GM19463 (cell line): ENCODE measurements at regions not wholly inside any gene's neighbourhood (a gene's known extent, or its start where the extent isn't known, plus 50 kb on each side); places are given as distances from the start of the nearest gene placed in this dataset.
"Not testable (repeated sequence)": the region's sequence is repeated elsewhere in the genome, so short reads cannot be mapped to it uniquely, and the experiment has no call there.

ENCODE experiments used
- ATAC-seq: cut with Tn5 transposase; IDR thresholded peaks from one replicate; pipeline ENCODE4 v1.9.1; 2021; ENCODE audit warnings: mild to moderate bottlenecking, moderate library complexity; ENCODE audit not compliant: unreplicated experiment

DNA sequence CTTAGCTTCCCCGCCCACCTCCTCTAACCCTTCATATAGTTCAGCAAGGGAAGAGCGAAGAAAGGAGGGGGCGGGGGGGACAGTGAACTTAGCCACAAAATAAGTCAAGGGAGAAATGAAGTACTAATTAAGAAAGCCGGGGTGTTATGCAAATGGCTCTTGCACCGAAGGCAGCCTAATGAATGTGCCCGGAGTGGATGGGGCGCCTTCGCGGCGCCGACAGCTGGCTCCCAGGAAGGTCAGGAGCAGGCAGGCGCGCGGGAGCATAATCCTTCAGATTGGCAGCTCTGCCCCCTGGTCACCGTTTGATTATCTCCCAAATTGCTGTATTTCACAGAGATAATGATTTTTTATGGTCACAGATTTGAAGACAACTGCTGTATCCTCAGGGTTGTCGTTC lies 395.1 kb downstream of the TFAP2B start:
- ATAC-seq: no peak

DNA sequence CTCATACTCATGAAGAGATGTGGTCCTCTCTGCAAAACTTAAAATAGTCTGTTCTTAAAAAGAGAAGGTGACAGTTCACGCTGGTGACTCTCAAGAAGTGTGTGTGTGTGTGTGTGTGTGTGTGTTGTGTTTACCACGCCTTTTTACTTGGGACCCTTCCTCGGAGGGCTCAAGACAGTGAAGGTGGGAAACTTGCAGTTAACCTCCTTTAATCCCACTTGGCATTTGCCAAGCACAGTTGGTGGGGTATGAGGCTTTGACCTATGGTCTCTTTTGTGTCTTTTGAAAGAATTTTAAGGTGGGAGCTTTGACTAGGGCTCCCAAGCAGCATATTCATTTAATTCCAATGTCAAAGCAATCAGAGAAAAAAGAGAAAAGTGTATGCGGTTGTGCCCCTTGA lies 395.8 kb downstream of the TFAP2B start:
- ATAC-seq: no peak

DNA sequence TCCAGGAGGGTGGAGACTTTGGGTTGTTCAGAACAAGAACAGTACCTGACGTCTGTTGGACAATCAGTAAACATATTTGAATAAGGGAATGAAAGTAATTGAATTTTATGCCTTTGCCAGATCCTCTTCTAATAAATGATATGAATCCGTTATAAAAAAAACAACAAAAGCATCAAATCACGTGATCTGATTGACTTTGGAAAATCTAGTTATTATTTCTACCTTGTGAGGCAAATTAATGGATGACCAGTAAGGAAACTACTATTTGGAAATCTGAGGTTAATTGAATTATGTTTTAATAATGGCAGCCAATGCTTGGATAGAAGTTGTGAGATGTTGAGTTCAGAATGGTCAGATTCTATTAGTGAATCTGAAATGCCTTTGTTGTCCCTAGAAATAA lies 399.5 kb downstream of the TFAP2B start:
- ATAC-seq: no peak

DNA sequence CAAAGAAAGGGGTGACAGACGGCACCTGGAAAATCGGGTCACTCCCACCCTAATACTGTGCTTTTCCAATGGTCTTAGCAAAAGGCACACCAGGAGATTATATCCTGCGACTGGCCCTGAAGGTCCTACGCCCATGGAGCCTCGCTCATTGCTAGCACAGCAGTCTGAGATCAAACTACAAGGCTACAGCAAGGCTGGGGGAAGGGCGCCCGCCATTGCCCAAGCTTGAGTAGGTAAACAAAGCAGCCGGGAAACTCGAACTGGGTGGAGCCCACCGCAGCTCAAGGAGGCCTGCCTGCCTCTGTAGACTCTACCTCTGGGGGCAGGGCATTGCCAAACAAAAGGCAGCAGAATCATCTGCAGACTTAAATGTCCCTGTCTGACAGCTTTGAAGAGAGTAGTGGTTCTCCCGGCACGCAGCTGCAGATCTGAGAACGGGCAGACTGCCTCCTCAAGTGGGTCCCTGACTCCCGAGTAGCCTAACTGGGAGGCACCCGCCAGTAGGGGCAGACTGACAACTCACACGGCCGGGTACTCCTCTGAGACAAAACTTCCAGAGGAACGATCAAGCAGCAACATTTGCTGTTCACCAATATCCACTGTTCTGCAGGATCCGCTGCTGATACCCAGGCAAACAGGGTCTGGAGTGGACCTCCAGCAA lies 406.0 kb downstream of the TFAP2B start:
- ATAC-seq: not testable (repeated sequence)

DNA sequence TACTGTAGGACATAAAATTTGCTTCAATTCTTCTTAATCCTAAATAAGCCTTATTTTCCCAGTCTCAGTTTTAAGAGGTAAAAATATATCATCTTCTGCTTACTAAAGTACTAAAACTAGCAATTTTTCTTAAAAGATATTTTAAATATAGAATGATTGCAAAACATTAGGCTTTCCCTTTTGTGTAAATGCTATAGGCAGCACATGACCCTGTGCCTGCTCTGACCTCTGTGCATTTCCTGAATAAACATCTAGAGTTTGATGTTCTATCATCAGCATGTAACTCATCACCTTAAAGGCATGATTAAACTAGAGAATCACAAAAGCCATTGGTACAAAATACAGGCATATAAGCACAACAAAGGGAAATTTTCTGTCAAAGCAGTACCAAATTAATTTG lies 422.7 kb downstream of the TFAP2B start:
- ATAC-seq: no peak

DNA sequence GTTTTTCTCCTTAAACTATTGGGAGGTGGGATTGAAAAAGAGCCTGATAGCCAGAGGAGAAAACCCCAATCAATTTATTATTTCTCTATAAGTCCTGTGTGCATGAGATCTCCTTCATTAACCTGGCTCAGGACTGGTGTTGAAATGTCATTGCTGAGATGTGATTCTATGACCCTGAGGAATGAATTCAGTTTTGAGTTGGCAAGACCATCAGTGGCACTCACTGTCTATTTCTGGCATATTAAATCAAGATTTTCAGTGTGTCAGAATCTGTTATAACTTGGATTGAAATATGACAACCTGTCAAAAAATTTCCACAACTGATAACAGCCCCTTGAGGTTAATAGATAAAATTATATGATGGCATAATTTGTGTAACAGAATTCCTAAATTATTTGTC lies 431.1 kb downstream of the TFAP2B start:
- no peak for ATAC-seq

DNA sequence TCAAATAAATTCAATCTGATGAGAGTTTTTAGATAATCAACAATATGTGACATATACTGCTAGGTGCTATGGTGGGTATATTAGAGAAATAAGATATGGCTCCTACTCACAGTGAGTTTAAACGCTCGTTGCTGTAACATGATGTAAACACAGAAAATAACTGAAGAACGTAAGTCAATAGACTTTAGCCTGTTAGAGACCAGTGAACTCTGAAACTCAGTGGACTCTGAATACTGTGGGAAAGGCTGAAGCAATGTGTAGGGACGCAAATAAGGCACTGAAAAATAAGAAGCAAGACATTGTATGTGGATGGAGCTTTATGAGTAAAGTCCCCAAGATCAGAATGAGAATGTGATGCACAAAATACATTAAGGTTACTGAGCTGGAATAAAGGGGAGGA lies 431.6 kb downstream of the TFAP2B start:
- no peak for ATAC-seq

DNA sequence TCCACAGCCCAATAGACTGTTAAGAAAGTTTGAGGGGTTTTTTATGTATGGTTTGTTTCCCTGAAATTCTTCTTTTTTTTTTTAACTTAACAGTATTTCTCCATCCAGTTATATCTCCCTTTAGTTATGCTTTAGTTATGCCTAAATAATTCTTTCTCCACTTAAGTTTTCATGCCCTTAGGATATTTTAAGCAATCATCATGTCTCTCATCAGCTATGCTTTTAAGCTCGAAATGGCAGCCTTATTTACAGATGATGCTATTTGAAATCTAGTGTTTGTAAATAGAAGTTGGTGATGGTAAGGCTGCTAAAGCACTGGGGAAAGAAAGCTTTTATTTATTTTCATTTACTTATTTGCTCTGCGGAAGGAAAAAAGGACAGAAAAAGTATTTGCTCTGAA lies 439.3 kb downstream of the TFAP2B start:
- no peak for ATAC-seq

DNA sequence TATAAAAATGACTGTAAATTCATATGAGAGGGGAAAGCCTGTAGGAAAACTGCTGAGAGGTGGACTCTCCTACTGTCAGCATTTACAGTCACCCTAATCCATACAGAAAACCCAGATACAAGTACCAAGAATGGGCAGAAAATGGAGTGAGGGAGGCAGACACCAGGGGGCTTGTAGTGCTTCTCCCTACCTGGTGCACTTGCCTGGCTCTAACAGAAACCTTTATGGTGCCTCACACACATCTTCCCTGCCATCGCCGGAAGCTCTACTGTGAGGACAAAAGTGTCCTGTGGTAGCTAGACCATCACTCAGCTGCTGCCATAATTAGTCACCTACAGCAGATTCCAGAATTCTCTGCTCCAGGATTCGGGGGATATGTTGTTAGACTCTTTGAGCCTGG lies 441.3 kb downstream of the TFAP2B start:
- no peak for ATAC-seq

DNA sequence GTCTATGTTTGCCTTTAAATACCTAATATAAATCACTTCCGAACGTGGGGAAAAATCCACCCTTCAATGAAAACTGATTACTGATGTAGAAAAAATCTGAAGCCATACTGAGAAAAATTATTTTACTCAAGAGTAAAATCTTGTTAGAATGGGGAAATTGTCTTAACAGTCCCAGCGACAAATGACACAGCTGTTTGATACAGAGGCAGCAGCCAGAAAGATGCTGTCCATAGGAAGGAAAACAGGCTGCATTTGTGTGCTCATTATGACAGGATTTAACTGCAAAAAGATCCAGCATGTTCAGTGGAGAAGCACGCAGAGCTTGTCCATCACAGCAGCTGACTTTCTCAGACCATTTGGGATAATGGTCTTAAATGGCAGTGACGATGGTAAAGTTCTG lies 443.0 kb downstream of the TFAP2B start:
- no peak for ATAC-seq

DNA sequence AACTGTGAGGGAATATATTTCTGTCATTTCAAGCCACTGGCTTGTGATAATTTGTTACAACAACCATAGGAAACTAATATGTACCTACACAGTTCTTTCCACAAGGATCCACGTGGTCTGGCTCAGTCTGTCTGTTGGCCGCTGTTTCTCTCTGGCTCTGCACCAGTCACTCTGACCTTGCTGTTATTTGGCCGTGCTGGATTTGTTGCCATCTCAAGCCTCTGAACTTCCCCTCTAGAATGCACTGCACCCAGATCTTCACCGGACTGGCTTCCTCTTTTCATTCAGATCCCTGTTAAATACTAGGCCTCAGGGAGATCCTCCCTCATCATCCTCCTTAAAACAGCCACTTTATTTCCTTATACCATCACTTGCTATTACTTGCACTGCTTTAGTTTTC lies 446.8 kb downstream of the TFAP2B start:
- ATAC-seq: no peak

DNA sequence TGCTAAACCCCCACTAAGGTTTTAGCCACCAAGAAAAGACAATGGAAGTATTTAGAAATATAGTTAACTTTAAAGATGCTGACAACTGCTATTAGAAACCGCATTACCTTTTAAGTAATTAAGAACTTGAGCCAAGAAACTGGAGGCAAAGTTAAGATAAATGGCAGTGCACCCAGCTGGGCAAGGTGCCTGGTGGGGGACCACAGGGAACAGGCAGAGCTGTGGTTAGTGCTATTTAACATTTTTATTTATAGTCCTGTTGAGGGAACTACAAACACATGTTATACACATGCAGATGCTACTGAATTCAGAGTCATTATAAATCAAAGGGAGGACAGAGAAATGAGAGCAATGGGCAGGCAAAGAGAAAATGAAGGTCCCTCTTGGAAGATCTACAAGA lies 447.9 kb downstream of the TFAP2B start:
- no peak for ATAC-seq

DNA sequence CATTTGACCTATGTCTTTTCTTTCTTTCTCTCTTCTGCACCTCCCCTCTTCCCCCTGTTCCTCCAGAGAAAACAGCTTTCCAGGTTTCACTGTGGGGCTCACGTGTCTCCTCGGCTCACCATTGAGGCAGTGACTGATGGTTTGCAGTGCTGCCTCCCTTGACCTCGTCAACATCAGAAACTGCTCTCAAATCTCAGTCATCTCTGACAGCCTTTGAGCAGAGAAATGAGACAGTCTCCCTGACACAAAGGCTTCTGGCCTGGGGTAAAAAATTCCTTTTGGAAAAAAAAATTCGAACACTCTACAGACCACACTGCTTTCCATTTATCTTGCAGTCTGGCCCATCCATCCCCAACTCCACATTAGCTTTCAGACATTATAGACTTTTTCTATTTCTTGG lies 450.0 kb downstream of the TFAP2B start:
- no peak for ATAC-seq

DNA sequence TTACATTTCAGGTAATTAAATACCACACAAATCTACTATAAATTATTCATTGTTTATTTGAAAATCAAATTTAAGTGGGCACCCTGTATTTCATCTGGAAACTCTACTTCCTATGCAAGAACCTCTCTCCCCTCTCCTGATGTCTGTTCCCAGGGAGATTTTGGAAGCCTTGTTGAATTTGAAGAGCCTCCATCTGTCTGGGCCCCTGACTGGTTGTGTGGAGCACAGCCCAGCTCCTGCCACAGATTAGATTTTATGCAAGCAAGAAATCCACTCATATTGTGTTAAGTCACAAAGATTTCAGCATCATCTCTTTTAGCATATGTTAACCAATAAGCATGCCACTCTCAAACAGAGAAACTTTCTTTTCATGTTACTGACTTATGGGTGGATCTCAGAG lies 451.2 kb downstream of the TFAP2B start:
- no peak for ATAC-seq

DNA sequence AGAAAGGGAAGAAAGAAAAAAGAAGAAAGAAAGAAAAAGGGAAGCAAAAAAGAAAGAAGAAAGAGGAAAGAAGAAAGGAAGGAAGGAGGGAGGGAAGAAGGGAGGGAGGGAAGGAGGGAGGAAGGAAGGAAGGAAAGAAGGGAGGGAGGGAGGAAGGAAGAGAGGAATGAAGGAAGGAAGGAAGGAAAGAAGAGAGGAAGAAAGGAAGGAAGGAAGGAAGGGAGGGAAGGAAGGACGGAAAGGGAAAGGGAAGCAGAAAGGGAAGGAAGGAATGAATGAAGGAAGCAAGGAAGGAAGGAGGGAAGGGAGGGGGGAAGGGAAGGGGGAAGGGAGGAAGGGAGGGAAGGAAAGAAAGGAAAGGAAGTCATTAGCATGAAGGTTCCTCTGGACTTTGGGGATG lies 452.9 kb downstream of the TFAP2B start:
- ATAC-seq: no peak

DNA sequence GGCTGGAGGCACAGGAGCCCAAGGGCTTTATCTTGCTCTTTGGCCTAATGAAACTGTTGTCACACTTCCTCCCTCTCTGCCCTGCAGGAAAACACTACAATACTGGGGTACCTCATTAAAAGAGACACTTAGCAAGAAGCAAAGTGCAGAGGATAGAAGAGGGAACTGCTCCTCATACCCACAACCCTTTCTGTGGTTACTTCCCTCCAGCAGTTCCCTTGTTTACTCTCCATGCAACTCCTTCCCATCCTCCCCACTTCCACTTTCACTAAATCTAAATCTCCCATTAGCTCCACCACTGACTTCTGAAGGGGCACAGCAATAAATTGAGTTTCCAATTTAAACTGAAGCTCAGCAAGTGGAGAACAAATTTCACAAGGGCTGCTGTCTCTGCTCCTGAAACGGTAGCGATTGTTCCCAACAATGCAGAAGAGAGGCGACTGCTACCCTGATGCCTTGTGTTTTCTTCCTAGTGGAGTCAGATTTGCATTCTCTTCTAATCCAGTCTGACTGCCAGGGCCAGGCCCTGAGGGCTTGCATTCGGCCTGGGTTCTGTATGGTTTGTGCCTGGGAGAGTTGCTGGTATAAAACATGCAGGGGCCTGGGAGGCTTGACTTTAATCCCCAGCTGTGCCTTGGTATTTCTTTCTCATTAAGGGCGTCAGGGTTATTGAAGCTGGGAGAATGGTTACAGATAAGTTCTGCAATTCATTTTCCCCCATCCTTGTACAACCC lies 454.7 kb downstream of the TFAP2B start:
- ATAC-seq: no peak

DNA sequence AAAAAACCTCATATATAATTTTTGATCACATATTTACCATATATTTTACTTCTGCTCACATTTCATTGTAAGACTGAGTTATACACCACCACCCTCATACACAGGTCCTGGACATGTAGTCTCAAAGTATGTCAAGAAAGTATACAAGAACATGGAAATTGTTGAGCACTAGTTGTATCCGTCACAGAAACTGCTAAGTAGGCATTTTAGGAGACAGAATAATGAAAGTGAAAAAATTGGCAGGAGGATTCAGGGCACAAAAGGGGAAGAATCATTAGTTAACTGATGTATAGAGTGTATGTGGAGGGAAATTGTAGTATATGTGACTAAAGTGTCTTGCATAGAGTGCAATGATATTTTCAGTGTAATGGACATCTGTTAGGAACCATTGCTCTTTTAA lies 458.8 kb downstream of the TFAP2B start:
- no peak for ATAC-seq

DNA sequence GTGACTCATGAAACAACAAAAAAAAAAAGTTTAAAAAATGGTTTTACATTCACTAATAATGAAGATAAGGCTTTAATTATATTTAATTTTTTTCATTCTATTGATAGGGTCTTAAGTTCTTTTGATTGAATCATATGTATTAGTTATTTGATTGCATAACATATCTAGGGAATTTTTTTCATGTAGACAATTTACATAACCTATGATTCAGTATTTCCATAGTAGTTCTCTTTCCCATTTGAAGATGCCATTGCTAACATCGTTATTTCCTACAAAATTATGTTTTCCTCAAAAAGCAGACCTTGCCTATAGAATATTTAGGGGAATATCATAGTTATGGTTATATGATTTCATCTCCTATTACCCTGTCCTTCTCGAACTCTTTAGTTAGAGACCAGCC lies 463.4 kb downstream of the TFAP2B start:
- ATAC-seq: no peak

DNA sequence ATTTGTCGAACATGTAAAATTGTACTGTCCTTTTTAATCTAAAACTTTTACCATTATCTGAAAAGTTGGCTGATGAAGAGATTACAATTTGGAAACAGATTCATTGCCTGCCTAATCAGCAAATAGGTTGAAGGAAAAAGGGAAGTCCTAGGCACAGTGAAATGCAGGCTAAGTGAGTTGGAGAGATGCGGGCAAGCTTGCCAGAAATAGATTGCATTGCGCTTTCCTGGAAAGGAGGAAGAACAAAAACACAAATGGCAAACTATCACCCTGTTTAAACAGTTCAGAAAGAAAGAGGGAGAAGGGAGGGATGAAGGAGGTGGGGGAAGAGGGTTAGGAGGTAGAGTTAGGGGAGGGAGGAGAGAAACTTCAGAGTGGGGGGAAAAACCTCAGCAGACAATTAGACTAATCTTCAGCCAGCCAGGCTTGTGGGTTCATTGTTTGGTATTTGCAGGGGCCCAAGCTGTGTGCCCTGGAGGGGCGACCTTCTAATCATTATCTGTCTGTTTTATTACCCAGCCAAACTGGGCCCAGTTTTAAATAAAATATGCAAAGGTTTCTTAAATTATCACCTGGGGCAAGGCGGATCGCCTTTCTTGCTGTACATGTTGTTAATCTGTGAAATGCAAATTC lies 465.2 kb downstream of the TFAP2B start:
- ATAC-seq: no peak

DNA sequence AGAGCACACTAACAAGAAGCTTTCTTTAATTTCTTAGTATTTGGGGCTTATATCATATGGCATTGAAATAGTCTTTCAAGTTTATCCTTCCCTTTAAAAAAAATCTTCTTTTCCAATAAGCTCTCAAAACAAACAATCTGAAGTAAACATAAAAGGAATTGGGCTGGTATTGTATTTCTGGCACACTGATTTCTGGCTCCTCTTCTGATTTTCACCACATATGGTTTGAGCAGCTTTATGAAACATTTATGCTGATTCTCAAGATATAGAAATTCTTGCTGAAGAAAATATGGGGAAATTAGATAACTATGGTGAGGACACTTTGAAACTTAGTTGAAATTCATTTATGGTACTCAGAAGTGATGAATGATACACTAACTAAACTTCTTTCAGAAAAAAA lies 467.2 kb downstream of the TFAP2B start:
- no peak for ATAC-seq

DNA sequence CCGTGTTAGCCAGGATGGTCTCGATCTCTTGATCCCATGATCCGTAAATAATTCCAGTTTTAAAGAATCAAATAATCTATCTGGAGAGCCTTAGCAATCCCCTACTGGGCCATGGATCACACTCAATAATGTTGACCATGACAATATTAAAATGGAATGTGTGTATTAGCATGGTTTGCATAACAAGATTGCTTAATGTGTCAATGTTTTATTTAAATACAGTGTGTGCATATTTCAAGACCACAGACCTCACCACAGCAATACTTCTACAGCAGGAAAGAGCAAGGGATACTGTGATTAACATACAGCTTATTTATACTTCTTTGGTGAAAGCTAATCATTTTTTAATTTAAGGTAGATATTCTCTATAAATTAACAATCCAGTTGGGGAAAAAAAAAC lies 470.4 kb downstream of the TFAP2B start:
- ATAC-seq: no peak

DNA sequence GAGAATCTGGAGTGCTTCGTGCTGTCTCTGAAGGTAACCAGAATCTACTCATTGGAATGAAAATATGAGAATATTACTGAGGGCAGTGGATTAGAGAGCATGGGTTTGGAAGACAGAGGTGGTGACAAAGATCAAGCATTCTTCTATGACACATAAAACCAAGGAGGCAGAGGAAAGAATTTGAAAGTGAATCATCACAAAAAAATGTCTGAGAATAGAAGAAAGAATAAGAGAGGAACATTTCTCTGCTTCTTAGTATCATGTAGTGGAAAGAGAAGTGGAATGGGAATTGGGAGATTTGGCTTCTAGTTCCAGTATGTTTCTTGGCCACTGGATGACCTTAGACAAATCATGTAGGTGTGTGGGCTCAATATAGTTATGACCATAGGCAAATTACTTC lies 474.0 kb downstream of the TFAP2B start:
- no peak for ATAC-seq
